Suprapubic skin (tissue), 4 donors: ENCODE measurements at regions not wholly inside any gene's neighbourhood (a gene's known extent, or its start where the extent isn't known, plus 50 kb on each side); places are given as distances from the start of the nearest gene placed in this dataset.

Experiments used
- DNase-seq, 2 donors: peaks; one replicate each; pipeline ENCODE4 v3.0.0-alpha.2; 2019; ENCODE audit warnings: low spot score in 2 of 2
- H3K27ac ChIP-seq: fragments of 200-600 bp; sonication (generic); one replicate; pipeline ENCODE4 v1.5.1; 2019
- H3K27me3 ChIP-seq: fragments of 200-600 bp; sonication (generic); one replicate; pipeline ENCODE4 v1.5.1; 2019
- H3K36me3 ChIP-seq: fragments of 200-600 bp; sonication (generic); one replicate; pipeline ENCODE4 v1.5.1; 2019
- H3K4me1 ChIP-seq: fragments of 200-600 bp; sonication (generic); one replicate; pipeline ENCODE4 v1.5.1; 2019
- H3K4me3 ChIP-seq: fragments of 200-600 bp; sonication (generic); one replicate; pipeline ENCODE4 v1.5.1; 2019; ENCODE audit warnings: mild to moderate bottlenecking
- H3K9me3 ChIP-seq: fragments of 200-600 bp; sonication (generic); one replicate; pipeline ENCODE4 v1.5.1; 2019
- EP300 ChIP-seq: sonication (generic); formaldehyde crosslinking; IDR thresholded peaks from one replicate; pipeline ENCODE4 v1.6.1; 2017; ENCODE audit warnings: antibody characterized with exemption
- POLR2A ChIP-seq, 2 donors: fragments of 450-650 bp; IDR thresholded peaks; one replicate each; pipeline ENCODE4 v1.6.1; 2017; ENCODE audit warnings: antibody characterized with exemption in 2 of 2, mild to moderate bottlenecking in 2 of 2, moderate library complexity in 2 of 2
- POLR2AphosphoS5 ChIP-seq, 3 donors: sonication (generic); formaldehyde crosslinking; IDR thresholded peaks; one replicate each; pipeline ENCODE4 v1.6.1; 2017; ENCODE audit warnings: antibody characterized with exemption in 3 of 3
- WGBS: methylation state at CpG from one replicate; pipeline ENCODE4 v1.1.5; 2018; 5-methylcytosine and 5-hydroxymethylcytosine counted together
- TF ChIP-seq, protein P1 (sequence below), 2 donors: fragments of 200-600 bp in 1 of 2; fragments of 450-650 bp in 1 of 2; sonication (generic) in 1 of 2; IDR thresholded peaks; one replicate each; pipeline ENCODE4 v1.5.1; 2016 to 2019; ENCODE audit warnings: antibody characterized with exemption in 2 of 2, mild to moderate bottlenecking in 1 of 2, moderate library complexity in 1 of 2

DNA sequence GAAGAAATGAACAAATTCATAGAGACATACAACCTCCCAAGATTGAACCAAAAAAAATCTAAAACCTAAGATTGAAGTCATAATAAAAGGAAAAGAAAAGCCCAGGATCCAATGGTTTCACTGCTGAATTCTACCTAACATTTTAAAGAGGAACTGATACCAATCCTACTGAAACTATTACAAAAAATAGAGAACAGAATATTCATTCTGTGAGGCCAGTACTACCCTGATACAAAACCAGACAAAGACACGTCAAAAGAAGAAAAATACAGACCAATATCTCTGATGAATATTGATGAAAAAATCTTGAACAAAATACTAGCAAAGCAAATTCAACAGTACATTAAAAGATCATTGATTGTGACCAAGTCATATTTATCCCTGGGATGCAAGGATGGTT, 128.5 kb upstream of the STEAP1 start:
- no peak overlapping the region for H3K4me3 ChIP-seq
- no peaks in the 10 kb centered on the region for H3K36me3 ChIP-seq
- H3K9me3 ChIP-seq, result no peaks in the 10 kb centered on the region
- H3K27me3 ChIP-seq, result no peaks in the 10 kb centered on the region
- H3K27ac ChIP-seq, result no peak overlapping the region
- no peaks in the 10 kb centered on the region for H3K4me1 ChIP-seq
- no peak for TF ChIP-seq EP300
- no peak for TF ChIP-seq POLR2AphosphoS5 (IDR thresholded peaks at IDR 0.05)
- TF ChIP-seq POLR2A (IDR thresholded peaks at IDR 0.05), result no peak
- TF ChIP-seq, protein P1, sequence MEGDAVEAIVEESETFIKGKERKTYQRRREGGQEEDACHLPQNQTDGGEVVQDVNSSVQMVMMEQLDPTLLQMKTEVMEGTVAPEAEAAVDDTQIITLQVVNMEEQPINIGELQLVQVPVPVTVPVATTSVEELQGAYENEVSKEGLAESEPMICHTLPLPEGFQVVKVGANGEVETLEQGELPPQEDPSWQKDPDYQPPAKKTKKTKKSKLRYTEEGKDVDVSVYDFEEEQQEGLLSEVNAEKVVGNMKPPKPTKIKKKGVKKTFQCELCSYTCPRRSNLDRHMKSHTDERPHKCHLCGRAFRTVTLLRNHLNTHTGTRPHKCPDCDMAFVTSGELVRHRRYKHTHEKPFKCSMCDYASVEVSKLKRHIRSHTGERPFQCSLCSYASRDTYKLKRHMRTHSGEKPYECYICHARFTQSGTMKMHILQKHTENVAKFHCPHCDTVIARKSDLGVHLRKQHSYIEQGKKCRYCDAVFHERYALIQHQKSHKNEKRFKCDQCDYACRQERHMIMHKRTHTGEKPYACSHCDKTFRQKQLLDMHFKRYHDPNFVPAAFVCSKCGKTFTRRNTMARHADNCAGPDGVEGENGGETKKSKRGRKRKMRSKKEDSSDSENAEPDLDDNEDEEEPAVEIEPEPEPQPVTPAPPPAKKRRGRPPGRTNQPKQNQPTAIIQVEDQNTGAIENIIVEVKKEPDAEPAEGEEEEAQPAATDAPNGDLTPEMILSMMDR (IDR thresholded peaks at IDR 0.05), result no peak
- 92% methylated on average over 1 of the region's 1 CpG for WGBS
- no peak for DNase-seq

- Histone ChIP-seq H3K27ac (no peak overlapping the region), H3K4me3 (no peak overlapping the region), H3K36me3 (no peaks in the 10 kb centered on the region), H3K9me3 (no peaks in the 10 kb centered on the region), H3K4me1 (no peaks in the 10 kb centered on the region), H3K27me3 (no peaks in the 10 kb centered on the region)
- WGBS, result 81% methylated on average over 4 of the region's 4 CpGs
- no peak for DNase-seq
- TF ChIP-seq EP300 (no peak), POLR2AphosphoS5 (IDR thresholded peaks at IDR 0.05) (no peak), POLR2A (IDR thresholded peaks at IDR 0.05) (no peak)
- TF ChIP-seq, protein P1 (IDR thresholded peaks at IDR 0.05), result no peak
Observed at GRCh38 chr7:90033850-90034249, 120.4 kb upstream of the STEAP1 start.

DNA sequence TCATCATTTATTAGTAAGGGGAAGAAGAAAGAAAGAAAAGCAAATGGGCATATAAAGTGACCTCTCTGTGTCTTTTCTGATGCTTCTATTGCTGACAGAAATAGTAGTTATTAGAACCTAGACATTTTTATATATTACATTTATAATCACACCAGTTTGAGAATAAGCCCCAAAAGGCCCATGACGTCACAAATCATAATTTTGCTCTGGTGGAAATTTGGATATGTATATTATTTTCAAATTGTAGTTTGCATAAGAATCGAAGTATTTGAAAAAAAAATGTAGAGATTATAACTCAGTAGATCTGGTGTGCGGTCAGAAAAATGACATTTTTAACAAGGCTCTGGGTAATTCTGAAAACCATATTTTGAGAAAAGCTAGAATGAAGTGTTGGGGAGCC, 101.2 kb upstream of the STEAP1 start:
- Histone ChIP-seq H3K4me1 (no peaks in the 10 kb centered on the region), H3K4me3 (no peak overlapping the region), H3K27me3 (no peaks in the 10 kb centered on the region), H3K36me3 (no peaks in the 10 kb centered on the region), H3K27ac (no peak overlapping the region), H3K9me3 (no peaks in the 10 kb centered on the region)
- TF ChIP-seq EP300 (no peak), POLR2A (IDR thresholded peaks at IDR 0.05) (no peak), POLR2AphosphoS5 (IDR thresholded peaks at IDR 0.05) (no peak)
- TF ChIP-seq, protein P1 (IDR thresholded peaks at IDR 0.05), result no peak
- WGBS, result 60% methylated on average over 3 of the region's 3 CpGs
- no peak for DNase-seq

DNA sequence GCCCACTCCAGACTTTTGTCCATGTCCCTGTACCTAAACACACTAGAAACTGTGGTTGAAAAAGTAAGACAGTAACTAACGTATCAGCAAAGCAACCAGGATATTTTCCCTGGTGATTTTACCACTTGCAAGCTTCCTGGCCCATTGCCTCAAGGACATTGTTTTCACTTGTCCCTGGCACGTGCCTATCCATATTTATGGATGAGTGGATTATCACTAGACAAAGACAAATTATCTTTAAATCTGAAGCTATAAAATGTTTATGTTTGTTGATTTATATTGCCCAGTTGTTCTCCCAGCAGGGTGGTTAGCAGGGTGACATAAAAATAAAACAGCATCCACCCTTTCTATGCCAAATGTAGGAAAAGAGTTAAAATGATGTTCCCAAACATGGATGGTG, 93.2 kb upstream of the STEAP1 start:
- DNase-seq, result no peak
- Histone ChIP-seq H3K36me3 (no peaks in the 10 kb centered on the region), H3K4me1 (no peaks in the 10 kb centered on the region), H3K4me3 (no peak overlapping the region), H3K27ac (no peak overlapping the region), H3K27me3 (no peaks in the 10 kb centered on the region), H3K9me3 (no peaks in the 10 kb centered on the region)
- TF ChIP-seq, protein P1 (IDR thresholded peaks at IDR 0.05), result no peak
- no peak for TF ChIP-seq EP300
- no peak for TF ChIP-seq POLR2A (IDR thresholded peaks at IDR 0.05)
- no peak for TF ChIP-seq POLR2AphosphoS5 (IDR thresholded peaks at IDR 0.05)
- 21% methylated on average over 2 of the region's 2 CpGs for WGBS

GRCh38 chr7:90064370-90064769, 89.9 kb upstream of the STEAP1 start:
- TF ChIP-seq POLR2AphosphoS5 (IDR thresholded peaks at IDR 0.05), result no peak
- TF ChIP-seq, protein P1 (IDR thresholded peaks at IDR 0.05), result no peak
- TF ChIP-seq POLR2A (IDR thresholded peaks at IDR 0.05), result no peak
- no peak for TF ChIP-seq EP300
- Histone ChIP-seq H3K27me3 (no peaks in the 10 kb centered on the region), H3K9me3 (no peaks in the 10 kb centered on the region), H3K36me3 (no peaks in the 10 kb centered on the region), H3K27ac (no peak overlapping the region), H3K4me3 (no peak overlapping the region), H3K4me1 (no peaks in the 10 kb centered on the region)
- no peak for DNase-seq
- 75% methylated on average over 2 of the region's 2 CpGs for WGBS
